CD4-positive, alpha-beta T cell treated with Interleukin-15 for 1 hour (primary cell): ENCODE measurements at regions not wholly inside any gene's neighbourhood (a gene's known extent, or its start where the extent isn't known, plus 50 kb on each side); places are given as distances from the start of the nearest gene placed in this dataset.
"Not testable (repeated sequence)": the region's sequence is repeated elsewhere in the genome, so short reads cannot be mapped to it uniquely, and the experiment has no call there.

Source experiments
- DNase-seq: peaks from one replicate; pipeline ENCODE4 v3.0.0-alpha.2; 2020

GRCh38 chr2:43010438-43011157 is 215.8 kb downstream of the ZFP36L2 start:
- no peak for DNase-seq

- DNase-seq, result no peak
These were observed 217.0 kb downstream of the ZFP36L2 start for GRCh38 chr2:43009448-43009847.

DNA sequence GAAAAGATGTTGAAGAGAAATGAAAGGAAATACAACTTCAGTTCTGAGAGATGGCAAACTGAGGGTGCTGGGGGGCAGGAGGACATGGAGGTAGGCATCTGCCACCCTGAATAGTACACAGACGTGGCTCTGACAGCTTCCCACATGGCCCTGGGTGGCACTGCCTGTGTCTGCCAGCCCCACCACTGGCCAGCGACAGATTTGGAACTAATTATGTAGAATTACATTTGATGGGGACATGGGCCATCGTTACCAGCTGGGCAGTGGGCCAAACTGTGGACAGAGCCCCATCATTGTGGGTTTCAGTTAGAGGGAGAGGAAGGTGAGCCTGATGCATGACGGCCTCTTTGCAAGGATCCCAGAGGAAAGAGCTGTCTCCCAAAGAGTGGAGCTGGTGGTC is 216.0 kb upstream of the HAAO start:
- DNase-seq, result no peak

GRCh38 chr2:43007901-43008300 is 215.5 kb upstream of the HAAO start:
- DNase-seq, result no peak

DNA sequence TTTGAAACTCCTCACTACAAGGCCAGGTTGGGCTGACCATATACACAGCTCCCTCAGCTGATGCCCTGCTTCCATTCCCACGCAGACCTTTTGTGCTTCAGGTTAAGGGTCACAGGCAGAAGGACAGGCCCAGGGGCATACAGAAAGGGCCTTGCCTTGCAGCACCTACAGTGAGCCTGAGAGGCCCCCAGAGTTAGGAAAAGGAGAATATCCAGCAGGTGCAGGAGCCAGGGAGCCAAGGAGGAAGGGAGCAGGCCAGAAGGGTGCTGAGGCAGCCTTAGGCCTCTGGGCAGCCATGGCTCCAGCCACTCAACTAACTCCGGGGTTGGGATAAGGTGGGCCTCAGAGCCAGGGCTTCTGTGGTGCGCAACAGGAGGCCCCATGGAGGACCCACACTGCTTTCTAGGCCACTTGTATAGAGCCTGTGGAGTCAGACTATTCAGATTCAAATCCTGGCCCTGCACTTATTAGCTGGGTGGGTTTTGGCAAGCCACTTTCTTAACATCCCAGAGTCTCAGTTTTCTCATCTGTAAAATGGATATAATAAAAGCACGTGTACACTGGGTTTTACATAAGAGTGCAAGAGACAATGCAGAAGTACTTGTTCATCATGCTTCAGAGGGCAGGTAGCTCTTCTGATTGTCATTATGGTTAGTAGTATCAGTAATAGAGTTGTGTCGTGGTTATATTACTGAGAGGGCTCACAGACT is 214.6 kb upstream of the HAAO start:
- no peak for DNase-seq

GRCh38 chr2:43005975-43006833 is 213.8 kb upstream of the HAAO start:
- DNase-seq, result no peak

DNA sequence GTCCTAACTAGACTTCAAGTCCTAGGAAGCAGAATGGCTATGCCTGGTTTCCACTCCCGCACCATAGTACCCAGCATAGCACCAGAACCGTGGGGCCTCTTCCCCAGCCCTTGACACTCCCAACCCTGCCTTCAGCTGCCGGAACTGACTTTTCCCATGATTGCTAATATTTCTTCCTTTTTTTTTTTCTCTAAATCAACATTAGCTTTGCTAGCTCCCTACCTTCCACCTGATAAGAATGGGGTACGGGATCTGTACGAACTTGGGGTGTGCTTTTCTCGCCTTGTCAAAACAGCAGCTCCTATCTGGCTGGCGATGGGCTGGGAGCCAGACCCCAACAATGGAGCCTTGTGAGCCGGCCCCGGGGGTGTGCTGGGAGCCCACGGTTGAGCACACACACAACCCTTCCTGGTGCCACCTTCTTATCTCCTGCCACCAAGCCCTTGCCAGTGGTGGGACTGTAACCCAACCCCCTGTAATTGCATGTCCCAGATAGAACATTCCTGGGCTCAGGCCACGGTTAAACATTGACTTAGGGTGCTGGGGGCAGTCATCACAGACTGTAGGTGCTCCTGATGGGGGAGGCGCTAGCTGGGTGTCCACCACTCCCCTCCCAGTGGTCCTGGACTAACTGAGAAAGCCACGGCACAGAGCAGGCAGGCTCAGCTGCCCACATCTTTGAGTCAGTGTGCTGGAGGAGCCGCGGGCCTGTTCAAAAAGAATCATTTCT is 213.0 kb upstream of the HAAO start:
- no peak for DNase-seq

DNA sequence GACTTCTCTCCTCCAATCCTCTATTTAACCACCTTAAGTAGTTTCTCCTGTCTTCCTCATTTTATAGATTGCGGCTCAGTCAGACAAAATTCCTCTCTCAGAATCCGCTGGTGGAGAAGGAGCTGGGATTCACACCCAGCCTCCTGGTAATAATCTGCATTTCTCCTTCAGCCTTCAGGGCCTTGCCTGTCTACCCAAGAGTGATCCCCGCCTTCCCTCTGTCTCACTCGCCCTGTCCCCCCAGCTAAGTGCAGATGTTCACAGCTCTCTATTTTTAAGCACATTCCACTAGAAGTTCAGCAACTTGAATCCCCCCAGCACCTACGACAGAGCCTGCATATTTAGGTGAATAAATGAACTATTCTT is 212.5 kb upstream of the HAAO start:
- no peak for DNase-seq

DNA sequence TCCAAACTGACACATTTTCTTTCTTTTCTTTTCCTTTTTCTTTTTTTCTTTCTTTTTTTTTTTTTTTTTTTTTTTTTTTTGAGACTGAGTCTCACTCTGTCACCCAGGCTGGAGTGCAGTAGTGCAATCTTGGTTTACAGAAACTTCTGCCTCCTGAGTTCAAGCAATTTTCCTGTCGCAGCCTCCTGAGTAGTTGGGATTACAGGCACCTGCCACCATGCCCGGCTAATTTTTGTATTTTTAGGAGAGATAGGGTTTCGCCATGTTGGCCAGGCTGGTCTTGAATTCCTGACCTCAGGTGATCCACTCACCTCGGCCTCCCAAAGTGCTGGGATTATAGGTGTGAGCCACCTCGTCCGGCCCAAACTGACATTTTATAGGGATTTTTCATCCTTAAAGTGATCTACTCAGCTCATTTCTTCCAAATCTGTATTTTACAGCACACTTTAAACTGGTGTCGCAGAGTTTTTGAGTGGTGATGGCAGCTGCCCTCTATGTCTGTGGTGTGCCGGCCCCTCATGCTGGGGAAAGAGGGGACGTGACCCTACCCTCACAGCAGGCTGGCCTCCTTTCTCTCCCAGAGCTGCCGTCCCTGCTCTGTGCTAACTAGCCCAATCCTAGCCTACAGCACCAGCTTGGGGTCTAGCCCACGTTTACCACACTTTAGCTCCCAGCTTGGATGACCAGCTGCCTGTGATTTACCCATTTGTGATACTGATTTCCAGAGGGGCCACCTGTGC is 211.9 kb upstream of the HAAO start:
- not testable (repeated sequence) for DNase-seq

DNA sequence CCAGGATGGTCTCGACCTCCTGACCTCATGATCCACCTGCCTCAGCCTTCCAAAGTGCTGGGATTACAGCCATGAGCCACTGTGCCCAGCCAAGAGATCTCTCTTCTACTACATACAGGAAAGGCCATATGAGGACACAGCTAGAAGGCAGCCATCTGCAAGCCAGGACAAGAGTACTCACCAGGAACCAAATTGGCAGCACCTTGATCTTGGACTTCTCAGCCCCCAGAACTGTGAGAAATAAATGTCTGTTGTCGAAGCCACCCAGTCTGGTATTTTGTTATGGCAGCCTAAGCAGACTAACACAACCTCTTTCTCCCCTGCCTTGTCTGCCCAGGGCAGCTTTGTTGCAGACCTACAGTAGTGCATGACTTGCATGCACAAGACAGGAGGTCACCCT is 211.3 kb upstream of the HAAO start:
- DNase-seq, result no peak

DNA sequence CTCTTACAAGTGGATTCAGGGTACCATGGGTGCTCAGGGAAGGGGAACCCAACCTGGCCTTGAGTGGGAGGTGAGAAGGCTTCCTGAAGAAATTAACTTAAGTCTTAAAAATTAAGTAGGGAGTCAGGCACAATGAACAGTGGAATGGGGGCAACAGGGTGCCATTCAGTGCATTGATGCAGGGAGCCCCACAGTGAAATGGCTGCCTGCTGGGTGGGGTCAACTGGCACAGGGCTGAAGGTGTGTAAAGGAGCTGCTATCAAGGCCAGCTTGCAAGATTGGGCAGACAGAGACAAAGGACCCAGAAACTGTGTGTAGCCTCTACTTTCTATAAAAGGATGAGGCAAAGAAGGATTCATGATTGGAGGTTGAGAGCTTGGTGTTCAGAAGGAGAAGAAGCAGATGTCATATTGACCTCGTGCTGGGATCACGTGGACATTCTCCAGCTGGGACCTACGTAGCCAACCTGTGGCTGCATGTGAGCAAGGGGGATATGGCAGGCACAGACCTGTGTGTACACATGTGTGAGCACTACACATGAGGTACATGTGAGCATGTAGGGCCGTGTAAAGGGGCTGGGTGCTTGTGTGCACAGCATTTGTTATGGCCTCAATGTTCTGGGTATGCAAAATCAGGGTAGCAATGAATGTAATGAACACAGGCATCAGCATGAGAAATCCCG is 209.5 kb upstream of the HAAO start:
- DNase-seq, result no peak

DNA sequence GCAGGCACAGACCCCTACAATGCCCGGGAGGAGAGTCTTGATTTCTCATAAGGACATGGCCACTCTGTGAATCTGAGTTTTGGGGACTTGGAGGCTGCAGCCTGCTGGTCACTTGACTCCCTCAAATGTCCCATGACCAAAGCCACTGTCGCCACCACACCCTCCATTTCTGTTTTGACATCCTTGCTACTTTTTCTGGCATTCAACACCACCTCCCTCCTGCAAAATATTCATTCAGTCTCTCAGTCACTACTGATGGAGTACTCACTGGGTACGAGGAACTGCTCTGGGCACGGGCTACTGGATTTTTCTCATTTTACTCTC is 208.6 kb upstream of the HAAO start:
- no peak for DNase-seq

DNA sequence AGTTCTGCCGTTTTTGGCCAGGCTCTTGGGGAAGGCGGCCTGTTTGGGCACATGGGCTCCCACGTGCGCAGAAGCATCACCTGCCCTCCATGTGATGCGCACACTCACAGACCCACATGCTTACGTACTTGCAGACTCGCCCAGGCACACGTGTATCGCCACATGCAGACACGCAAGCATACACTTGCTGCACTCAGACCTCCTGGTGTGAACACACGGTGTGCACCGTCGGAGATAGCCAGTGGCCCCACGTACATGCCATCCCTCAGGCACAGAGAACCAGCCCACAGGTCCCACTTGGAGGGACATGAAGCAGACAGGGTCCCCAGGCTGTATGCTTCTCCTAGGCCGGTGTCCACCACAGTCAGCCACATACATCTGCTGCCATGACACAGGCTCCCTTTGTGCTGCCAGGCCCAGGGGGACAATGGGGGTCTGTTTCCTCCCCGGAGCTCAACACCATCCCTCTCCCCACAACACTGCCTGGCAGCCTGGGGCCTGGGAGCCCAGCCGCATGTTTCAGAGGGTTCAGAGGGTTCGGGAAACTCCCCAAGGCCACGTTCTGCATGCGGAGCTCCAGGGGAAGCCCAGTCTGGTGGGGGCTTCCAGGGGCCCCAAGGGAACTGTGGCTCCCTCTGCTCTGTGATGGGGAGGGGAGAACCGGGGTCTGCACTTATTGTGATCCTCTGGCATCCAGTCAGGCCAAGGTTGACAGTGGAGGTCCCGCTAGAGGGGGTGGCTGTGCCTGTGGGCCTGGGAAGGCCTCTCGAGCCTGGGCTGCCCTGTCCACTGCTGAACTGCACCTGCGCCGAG is 208.1 kb upstream of the HAAO start:
- no peak for DNase-seq

DNA sequence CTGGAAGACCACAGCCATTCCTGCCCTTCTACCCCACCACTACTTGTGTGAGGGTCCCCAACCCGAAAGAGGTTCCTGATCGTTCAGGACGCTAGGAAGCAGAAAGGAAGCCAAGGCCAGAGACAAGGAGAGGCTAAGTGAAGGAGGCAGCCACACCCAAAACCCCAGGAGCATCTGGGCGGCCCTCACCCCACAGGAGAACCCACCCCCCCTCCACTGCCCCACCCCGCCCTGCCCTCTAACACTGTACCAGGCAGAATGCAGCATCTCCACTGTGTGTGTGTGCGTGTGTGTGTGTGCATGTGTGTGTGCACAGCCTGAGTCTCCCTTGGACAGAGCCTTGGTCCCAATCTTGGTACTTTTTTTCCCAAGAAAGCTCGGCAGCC is 207.5 kb upstream of the HAAO start:
- DNase-seq, result no peak

- DNase-seq, result no peak
These were observed 207.0 kb upstream of the HAAO start for GRCh38 chr2:42999391-42999841.

GRCh38 chr2:42998721-42999120 is 206.3 kb upstream of the HAAO start:
- DNase-seq, result no peak

DNA sequence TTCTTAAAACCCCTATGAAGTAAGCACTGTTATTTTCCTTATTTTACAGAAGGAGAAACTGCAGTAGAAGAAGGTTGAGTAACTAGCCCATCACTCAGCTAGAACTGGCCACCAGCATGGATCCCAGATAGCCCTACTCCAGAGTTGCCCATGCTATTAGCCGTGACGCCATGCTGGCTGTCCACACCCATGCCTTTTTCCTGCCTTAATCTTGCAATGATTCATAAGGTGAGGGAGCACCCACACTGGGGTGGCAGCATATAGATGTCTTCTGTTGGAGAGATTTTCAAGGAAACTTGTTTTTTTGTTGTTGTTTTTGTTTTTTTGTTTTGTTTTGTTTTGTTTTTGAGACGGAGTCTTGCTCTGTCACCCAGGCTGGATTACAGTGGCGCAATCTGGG is 204.1 kb upstream of the HAAO start:
- DNase-seq, result no peak

- DNase-seq, result no peak
These were observed 203.5 kb upstream of the HAAO start for GRCh38 chr2:42995752-42996422.

DNA sequence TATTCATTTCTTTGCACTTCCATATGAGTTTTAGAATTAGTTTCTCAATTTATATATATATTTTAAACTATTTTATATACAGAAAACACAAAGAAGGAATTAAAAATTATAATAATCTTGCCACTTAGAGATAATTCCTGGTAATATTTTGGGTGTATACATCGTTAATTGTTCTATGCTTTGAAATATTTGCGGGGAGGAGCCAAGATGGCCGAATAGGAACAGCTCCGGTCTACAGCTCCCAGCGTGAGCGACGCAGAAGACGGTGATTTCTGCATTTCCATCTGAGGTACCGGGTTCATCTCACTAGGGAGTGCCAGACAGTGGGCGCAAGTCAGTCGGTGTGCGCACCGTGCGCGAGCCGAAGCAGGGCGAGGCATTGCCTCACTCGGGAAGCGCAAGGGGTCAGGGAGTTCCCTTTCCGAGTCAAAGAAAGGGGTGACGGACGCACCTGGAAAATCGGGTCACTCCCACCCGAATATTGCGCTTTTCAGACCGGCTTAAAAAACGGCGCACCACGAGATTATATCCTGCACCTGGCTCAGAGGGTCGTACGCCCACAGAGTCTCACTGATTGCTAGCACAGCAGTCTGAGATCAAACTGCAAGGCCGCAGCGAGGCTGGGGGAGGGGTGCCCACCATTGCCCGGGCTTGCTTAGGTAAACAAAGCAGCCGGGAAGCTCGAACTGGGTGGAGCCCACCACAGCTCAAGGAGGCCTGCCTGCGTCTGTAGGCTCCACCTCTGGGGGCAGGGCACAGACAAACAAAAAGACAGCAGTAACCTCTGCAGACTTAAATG is 197.1 kb upstream of the HAAO start:
- DNase-seq, result not testable (repeated sequence)

GRCh38 chr2:42988055-42988454 is 195.7 kb upstream of the HAAO start:
- not testable (repeated sequence) for DNase-seq
